Renal pelvis (tissue), 1 donor: ENCODE measurements at regions not wholly inside any gene's neighbourhood (a gene's known extent, or its start where the extent isn't known, plus 50 kb on each side); places are given as distances from the start of the nearest gene placed in this dataset.

Source experiments
- DNase-seq: peaks from one replicate; pipeline ENCODE4 v3.0.0-alpha.2; 2013

- no peak for DNase-seq
Measured at GRCh38 chr2:105652014-105652796, 92.5 kb upstream of the NCK2 start.

- no peak for DNase-seq
Measured at GRCh38 chr2:105649534-105649933, 95.2 kb upstream of the NCK2 start.

GRCh38 chr2:105647731-105648130, 97.0 kb upstream of the NCK2 start:
- DNase-seq, result no peak

GRCh38 chr2:105646774-105647076, 98.0 kb upstream of the NCK2 start:
- no peak for DNase-seq

GRCh38 chr2:105645938-105646773, 98.6 kb upstream of the NCK2 start:
- no peak for DNase-seq

GRCh38 chr2:105645031-105645937, 99.4 kb upstream of the NCK2 start:
- no peak for DNase-seq

GRCh38 chr2:105644174-105644980, 100.3 kb upstream of the NCK2 start:
- no peak for DNase-seq

GRCh38 chr2:105643405-105644173, 101.1 kb upstream of the NCK2 start:
- DNase-seq, result no peak

- no peak for DNase-seq
Measured at GRCh38 chr2:105641389-105641811, 103.3 kb upstream of the NCK2 start.

GRCh38 chr2:105640246-105640645, 104.5 kb upstream of the NCK2 start:
- DNase-seq, result no peak

GRCh38 chr2:105636109-105636740, 108.5 kb upstream of the NCK2 start:
- no peak for DNase-seq

GRCh38 chr2:105635564-105635963, 109.1 kb upstream of the NCK2 start:
- DNase-seq, result no peak

GRCh38 chr2:105634198-105634597, 110.5 kb upstream of the NCK2 start:
- DNase-seq, result no peak

- DNase-seq, result no peak
Measured at GRCh38 chr2:105631922-105632321, 112.8 kb upstream of the NCK2 start.

- DNase-seq, result no peak
Measured at GRCh38 chr2:105631011-105631410, 113.7 kb upstream of the NCK2 start.

GRCh38 chr2:105629634-105630033, 115.1 kb upstream of the NCK2 start:
- DNase-seq, result no peak

GRCh38 chr2:105627534-105627933, 117.2 kb upstream of the NCK2 start:
- DNase-seq, result no peak

- DNase-seq, result no peak
Measured at GRCh38 chr2:105626966-105627340, 117.8 kb upstream of the NCK2 start.

GRCh38 chr2:105626212-105626965, 118.3 kb upstream of the NCK2 start:
- no peak for DNase-seq
